HG02840 (cell line): ENCODE measurements at regions not wholly inside any gene's neighbourhood (a gene's known extent, or its start where the extent isn't known, plus 50 kb on each side); places are given as distances from the start of the nearest gene placed in this dataset.

Experiments used
- ATAC-seq: cut with Tn5 transposase; IDR thresholded peaks from one replicate; pipeline ENCODE4 v1.9.1; 2021; ENCODE audit warnings: mild to moderate bottlenecking, moderate library complexity, moderate number of reproducible peaks; ENCODE audit not compliant: unreplicated experiment, low FRiP score

DNA sequence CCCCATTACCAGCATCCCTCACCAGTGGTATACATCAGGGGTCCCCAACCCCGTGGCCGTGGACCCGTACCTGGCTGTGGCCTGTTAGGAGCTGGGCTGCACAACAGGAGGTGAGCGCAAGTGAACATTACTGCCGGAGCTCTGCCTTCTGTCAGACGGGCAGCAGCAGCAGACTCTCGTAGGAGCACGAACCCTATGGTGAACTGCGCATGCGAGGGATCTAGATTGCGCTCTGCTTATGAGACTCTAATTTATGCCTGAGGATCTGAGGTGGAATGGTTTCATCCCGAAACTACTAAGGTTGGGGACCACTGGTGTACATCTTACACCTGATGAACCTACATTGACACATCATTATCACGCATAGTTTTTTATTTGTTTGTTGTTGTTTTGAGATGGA lies 52.8 kb upstream of the DHX15 start:
- no peak for ATAC-seq

GRCh38 chr4:24638396-24638875 lies 54.1 kb upstream of the DHX15 start:
- ATAC-seq = no peak

DNA sequence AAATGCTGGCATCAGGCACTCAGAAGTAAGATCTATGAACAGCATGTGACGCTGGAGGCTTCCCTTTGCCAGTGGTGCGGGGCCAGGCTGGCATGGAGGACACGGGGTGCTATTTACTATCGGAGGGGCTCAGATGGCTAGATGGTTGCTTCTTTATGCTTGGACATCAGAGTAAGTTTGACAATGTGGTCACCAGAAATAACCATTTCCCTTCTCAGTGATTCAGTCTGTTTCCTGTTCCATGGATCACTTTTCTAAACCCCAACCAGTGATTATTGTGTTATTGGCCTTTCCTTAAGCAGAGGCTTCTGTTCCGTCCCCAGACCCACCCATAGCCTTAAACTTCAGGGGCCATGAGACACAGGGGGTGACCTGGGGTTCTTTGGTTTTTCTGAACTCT lies 55.4 kb upstream of the DHX15 start:
- no peak for ATAC-seq

GRCh38 chr4:24640366-24640765 lies 56.0 kb upstream of the DHX15 start:
- no peak for ATAC-seq

DNA sequence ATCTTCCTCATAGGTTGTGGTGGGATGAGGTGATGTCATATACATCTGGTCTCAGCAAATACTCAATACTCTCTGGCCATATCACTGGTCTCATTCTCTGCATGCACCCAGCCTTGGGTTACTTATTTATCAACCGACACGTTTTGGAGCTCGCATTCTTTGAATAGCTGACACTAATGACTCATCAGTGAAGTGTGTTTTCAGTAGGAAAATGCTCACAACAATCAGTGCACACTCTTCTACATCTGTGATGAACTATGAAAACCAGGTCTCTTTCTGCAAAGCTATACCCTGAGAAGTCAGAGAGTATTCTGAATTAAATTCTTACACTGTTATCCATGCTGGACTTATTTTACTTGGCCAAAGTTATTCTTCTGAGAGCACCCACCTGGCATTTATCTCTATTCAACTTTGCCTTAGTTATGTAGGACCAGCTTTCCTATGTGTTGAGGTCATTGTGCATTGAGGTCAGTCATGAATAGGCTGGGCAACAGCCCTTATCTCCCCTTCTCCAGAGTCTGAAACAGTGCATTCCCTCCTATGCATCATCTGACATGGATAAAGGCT lies 58.7 kb upstream of the DHX15 start:
- no peak for ATAC-seq

GRCh38 chr4:24643774-24644520 lies 59.6 kb upstream of the DHX15 start:
- no peak for ATAC-seq

GRCh38 chr4:24644983-24645764 lies 60.8 kb upstream of the DHX15 start:
- no peak for ATAC-seq

DNA sequence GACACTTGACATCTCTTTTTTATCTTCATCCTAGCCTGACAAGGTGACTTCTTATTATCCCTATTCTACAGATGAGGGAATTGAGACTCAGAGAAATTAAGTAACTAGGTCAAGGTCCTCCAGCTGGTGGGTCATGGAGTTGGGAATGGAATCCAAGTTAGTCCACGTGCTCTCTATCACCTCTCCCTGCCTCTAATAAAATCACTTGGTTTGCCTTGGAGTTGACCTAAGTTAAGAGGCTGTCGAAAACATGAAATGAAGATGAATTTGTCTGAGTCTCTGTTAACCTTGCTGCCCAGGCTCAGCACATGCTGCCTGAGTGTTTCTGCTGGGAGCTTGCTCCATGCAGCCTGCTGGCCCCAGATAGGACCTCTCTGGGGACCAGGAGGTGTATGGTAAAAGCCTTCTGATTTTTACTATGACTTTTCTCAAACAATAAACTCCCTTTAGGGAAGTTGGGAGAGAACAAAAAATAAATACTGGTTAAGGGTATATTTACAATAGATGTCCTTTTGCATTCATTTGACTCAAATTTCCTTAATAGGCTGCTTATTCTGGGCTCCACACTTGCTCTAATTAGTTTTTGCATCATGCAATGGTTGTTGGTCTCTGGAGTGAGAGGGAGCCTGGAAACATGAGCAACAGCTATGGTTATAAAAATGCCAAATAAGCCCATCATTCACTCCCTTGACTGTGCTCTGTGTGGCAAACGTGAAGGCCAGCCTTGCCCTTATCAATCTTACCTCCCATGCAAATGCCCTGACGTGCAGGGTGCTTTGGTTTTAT lies 61.6 kb upstream of the DHX15 start:
- no peak for ATAC-seq

- ATAC-seq = no peak
Measured at GRCh38 chr4:24646798-24647460, 62.6 kb upstream of the DHX15 start.

DNA sequence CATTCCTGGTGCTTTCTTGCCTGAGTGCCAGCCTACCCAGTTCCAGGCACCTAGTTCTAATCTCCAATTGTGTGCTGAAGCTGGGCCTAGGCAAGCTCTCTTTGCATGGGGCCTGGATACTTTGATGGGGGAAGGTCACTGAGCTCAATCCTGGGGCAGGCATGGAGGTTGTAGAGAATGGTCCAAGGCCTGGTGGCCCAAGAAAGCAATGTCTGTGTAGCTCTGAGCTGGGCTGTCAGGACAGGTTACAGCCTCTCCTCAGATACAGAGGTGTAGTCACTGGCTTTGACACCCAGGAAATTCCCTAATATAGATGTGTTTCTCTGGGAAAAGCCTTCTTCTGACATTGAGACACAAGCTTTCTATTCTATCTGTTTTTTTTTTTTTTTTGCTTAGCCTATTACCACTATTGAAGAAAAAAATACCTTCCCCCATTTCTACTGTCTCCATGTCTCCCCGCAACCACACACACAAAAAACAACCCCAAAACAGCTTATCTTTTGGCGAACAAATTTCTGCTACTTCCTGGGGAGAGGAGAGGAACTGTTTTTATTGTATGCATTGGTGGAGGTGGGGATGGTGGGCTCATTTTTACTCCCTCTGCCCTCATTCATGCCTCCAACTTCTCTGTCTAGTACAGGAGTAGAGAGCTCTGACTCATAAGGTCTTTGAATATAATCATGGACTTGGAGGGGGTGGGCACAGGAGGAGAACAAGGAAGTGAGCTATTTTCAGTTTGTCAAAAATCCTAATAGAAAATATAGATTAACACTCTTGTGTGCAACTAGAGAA lies 66.7 kb upstream of the DHX15 start:
- no peak for ATAC-seq

- ATAC-seq = no peak
Measured at GRCh38 chr4:24655326-24655725, 71.0 kb upstream of the DHX15 start.

DNA sequence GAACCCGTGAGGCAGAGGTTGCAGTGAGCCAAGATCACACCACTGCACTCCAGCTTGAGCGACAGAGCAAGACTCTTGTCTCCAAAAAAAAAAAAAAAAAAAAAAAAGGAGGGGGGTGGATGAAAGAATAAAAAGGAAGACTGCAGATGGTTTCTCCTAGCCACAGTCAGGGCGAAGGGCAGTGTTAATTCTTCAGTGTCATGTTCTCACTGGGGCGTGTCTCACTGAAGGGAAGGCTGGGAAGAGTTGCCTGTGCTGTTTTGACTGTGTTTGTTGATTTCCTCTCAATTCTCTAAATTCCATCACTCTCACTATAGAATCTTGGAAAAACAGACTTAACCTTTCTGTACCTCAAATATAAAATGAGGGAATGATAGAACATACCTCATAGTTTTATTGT lies 71.6 kb upstream of the DHX15 start:
- ATAC-seq = no peak

- no peak for ATAC-seq
Measured at GRCh38 chr4:24656906-24657305, 72.6 kb upstream of the DHX15 start.

DNA sequence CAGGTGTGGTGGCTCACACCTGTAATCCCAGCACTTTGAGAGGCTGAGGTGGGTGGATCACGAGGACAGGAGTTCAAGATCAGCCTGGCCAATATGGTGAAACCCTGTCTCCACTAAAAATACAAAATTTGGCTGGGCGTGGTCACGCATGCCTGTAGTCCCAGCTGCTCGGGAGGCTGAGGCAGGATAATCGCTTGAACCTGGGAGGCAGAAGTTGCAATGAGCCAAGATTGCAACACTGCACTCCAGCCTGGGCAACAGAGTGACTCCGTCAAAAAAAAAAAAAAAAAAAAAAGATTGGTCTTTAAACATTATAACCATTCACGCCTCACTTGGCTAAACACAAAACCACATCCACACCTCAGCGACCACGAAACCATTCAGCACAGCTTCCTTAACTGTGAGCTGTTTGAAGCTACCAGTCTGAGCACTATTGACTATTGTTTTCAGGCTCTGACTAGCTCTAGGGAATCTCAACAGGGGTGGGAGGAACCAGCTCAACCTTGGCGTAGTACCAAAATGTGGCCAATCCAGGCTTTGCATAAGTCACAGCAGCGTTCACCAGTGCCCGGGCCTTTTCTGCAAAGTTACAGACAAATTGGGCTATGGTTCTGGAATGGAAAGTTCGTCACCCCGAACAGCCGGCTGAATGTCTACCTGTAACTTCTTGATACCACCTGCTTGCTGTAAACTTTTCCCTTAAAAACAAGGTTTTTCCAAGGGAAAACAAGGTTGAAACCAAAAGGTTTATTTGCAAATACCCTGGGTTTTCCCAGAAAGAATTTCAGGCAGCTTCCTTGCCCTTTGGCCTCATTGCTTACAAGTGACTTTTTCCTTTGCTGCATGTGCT lies 73.6 kb upstream of the DHX15 start:
- ATAC-seq = peak; percentile 66

GRCh38 chr4:24659241-24659961 lies 75.0 kb upstream of the DHX15 start:
- no peak for ATAC-seq

- no peak for ATAC-seq
Measured at GRCh38 chr4:24662056-24662455, 77.7 kb upstream of the DHX15 start.

GRCh38 chr4:24662542-24662941 lies 78.2 kb upstream of the DHX15 start:
- ATAC-seq = no peak

GRCh38 chr4:24664956-24665355 lies 80.6 kb upstream of the DHX15 start:
- no peak for ATAC-seq
